Neural progenitor cell (in vitro differentiated cells): ENCODE measurements at regions not wholly inside any gene's neighbourhood (a gene's known extent, or its start where the extent isn't known, plus 50 kb on each side); places are given as distances from the start of the nearest gene placed in this dataset.

Experiments
- DNase-seq: peaks from one replicate; pipeline ENCODE4 v3.0.0-alpha.2; 2016; ENCODE audit warnings: low spot score
- H2AFZ ChIP-seq: fragments of 200-600 bp; sonication (generic); replicated peaks from 2 replicates; pipeline ENCODE4 v1.6.1; 2016; ENCODE audit warnings: antibody characterized with exemption
- H3F3A ChIP-seq: fragments of 200-600 bp; sonication (generic); 2 replicates; pipeline ENCODE4 v1.6.1; 2016; ENCODE audit warnings: antibody characterized with exemption, low read depth
- H3K27ac ChIP-seq: fragments of 200-600 bp; sonication (generic); 2 replicates; pipeline ENCODE4 v1.5.1; 2016; ENCODE audit warnings: mild to moderate bottlenecking
- H3K27me3 ChIP-seq: fragments of 200-600 bp; sonication (generic); 2 replicates; pipeline ENCODE4 v1.6.1; 2016; ENCODE audit warnings: mild to moderate bottlenecking, moderate library complexity
- H3K36me3 ChIP-seq: fragments of 200-600 bp; sonication (generic); 2 replicates; pipeline ENCODE4 v1.5.1; 2016
- H3K4me1 ChIP-seq: fragments of 200-600 bp; sonication (generic); 2 replicates; pipeline ENCODE4 v1.6.1; 2016; ENCODE audit warnings: mixed run types
- H3K4me2 ChIP-seq: fragments of 200-600 bp; sonication (generic); 2 replicates; pipeline ENCODE4 v1.6.1; 2016
- H3K4me3 ChIP-seq: fragments of 200-600 bp; sonication (generic); 2 replicates; pipeline ENCODE4 v1.5.1; 2016
- H3K79me2 ChIP-seq: fragments of 200-600 bp; sonication (generic); 2 replicates; pipeline ENCODE4 v1.6.1; 2016; ENCODE audit warnings: low read depth
- H3K9ac ChIP-seq: fragments of 200-600 bp; sonication (generic); 2 replicates; pipeline ENCODE4 v1.6.1; 2016
- H3K9me3 ChIP-seq: fragments of 200-600 bp; sonication (generic); 2 replicates; pipeline ENCODE4 v1.5.1; 2016; ENCODE audit warnings: low read depth
- H4K20me1 ChIP-seq: fragments of 200-600 bp; sonication (generic); 2 replicates; pipeline ENCODE4 v1.6.1; 2016; ENCODE audit warnings: low read depth
- H3K27ac Mint-ChIP-seq: 3 replicates; pipeline ENCODE4 v1.8.0; 2021; ENCODE audit warnings: mixed read lengths
- H3K27me3 Mint-ChIP-seq: 2 replicates; pipeline ENCODE4 v1.8.0; 2022; ENCODE audit warnings: low read depth, mild to moderate bottlenecking, inconsistent platforms, moderate library complexity, mixed read lengths; ENCODE audit not compliant: insufficient read depth
- H3K36me3 Mint-ChIP-seq: 3 replicates; pipeline ENCODE4 v1.8.0; 2021; ENCODE audit warnings: mixed read lengths
- H3K4me1 Mint-ChIP-seq: 3 replicates; pipeline ENCODE4 v1.8.0; 2021; ENCODE audit warnings: mixed read lengths
- H3K4me3 Mint-ChIP-seq: 3 replicates; pipeline ENCODE4 v1.8.0; 2021; ENCODE audit warnings: mild to moderate bottlenecking, moderate library complexity, mixed read lengths
- H3K9me3 Mint-ChIP-seq: 3 replicates; pipeline ENCODE4 v1.8.0; 2020; ENCODE audit warnings: mixed read lengths
- CTCF ChIP-seq: fragments of 200-600 bp; sonication (generic); IDR thresholded peaks from 2 replicates; pipeline ENCODE4 v1.5.1; 2017; ENCODE audit warnings: antibody characterized with exemption, mild to moderate bottlenecking
- EZH2 ChIP-seq: fragments of 200-600 bp; sonication (generic); IDR thresholded peaks from 2 replicates; pipeline ENCODE4 v1.6.1; 2017; ENCODE audit warnings: antibody characterized with exemption, mild to moderate bottlenecking, moderate library complexity
- EZH2phosphoT487 ChIP-seq: fragments of 200-600 bp; sonication (generic); IDR thresholded peaks from 2 replicates; pipeline ENCODE4 v1.6.1; 2017; ENCODE audit warnings: antibody characterized with exemption

GRCh38 chr2:121087117-121087516 is 197.9 kb downstream of the TFCP2L1 start:
- no peak overlapping the region for H3K9ac ChIP-seq
- no peaks in the 10 kb centered on the region for H3K9me3 ChIP-seq
- DNase-seq, result no peak
- no peaks in the 10 kb centered on the region for H3K79me2 ChIP-seq
- H2AFZ ChIP-seq, result no peak overlapping the region
- H3K36me3 ChIP-seq, result no peaks in the 10 kb centered on the region
- no peak overlapping the region for H3K4me3 Mint-ChIP-seq
- no peaks in the 10 kb centered on the region for H3K36me3 Mint-ChIP-seq
- H3K9me3 Mint-ChIP-seq, result peaks cover 2% of the 10 kb centered on the region
- no peak overlapping the region for H3K4me2 ChIP-seq
- no peak overlapping the region for H3K4me3 ChIP-seq
- no peak for TF ChIP-seq CTCF
- TF ChIP-seq EZH2, result no peak
- no peak for TF ChIP-seq EZH2phosphoT487
- H3K4me1 ChIP-seq, result no peaks in the 10 kb centered on the region
- H4K20me1 ChIP-seq, result no peaks in the 10 kb centered on the region
- peaks cover 2% of the 10 kb centered on the region for H3K4me1 Mint-ChIP-seq
- H3K27me3 Mint-ChIP-seq, result peaks cover 9% of the 10 kb centered on the region
- H3F3A ChIP-seq, result no peaks in the 10 kb centered on the region
- no peak overlapping the region for H3K27ac Mint-ChIP-seq
- no peak overlapping the region for H3K27ac ChIP-seq
- H3K27me3 ChIP-seq, result no peaks in the 10 kb centered on the region

- no peaks in the 10 kb centered on the region for H4K20me1 ChIP-seq
- H3K79me2 ChIP-seq, result no peaks in the 10 kb centered on the region
- DNase-seq, result no peak
- Mint-ChIP-seq H3K4me1 (peaks cover 2% of the 10 kb centered on the region), H3K9me3 (peaks cover 2% of the 10 kb centered on the region), H3K4me3 (no peak overlapping the region), H3K27ac (no peak overlapping the region), H3K36me3 (no peaks in the 10 kb centered on the region), H3K27me3 (peaks cover 9% of the 10 kb centered on the region)
- H2AFZ ChIP-seq, result no peak overlapping the region
- H3K36me3 ChIP-seq, result no peaks in the 10 kb centered on the region
- H3K4me2 ChIP-seq, result no peak overlapping the region
- H3K9me3 ChIP-seq, result no peaks in the 10 kb centered on the region
- H3K27me3 ChIP-seq, result no peaks in the 10 kb centered on the region
- H3F3A ChIP-seq, result no peaks in the 10 kb centered on the region
- TF ChIP-seq EZH2, result no peak
- no peak for TF ChIP-seq CTCF
- no peak for TF ChIP-seq EZH2phosphoT487
- no peak overlapping the region for H3K4me3 ChIP-seq
- no peak overlapping the region for H3K27ac ChIP-seq
- H3K9ac ChIP-seq, result no peak overlapping the region
- no peaks in the 10 kb centered on the region for H3K4me1 ChIP-seq
These were observed 196.5 kb downstream of the TFCP2L1 start for GRCh38 chr2:121088251-121089165.

GRCh38 chr2:121089166-121089510 is 195.9 kb downstream of the TFCP2L1 start:
- Histone ChIP-seq H4K20me1 (no peaks in the 10 kb centered on the region), H3K27me3 (no peaks in the 10 kb centered on the region), H3K9ac (no peak overlapping the region), H3K4me2 (no peak overlapping the region), H3K9me3 (no peaks in the 10 kb centered on the region), H3F3A (no peaks in the 10 kb centered on the region), H2AFZ (no peak overlapping the region), H3K27ac (no peak overlapping the region), H3K4me1 (no peaks in the 10 kb centered on the region), H3K36me3 (no peaks in the 10 kb centered on the region), H3K79me2 (no peaks in the 10 kb centered on the region), H3K4me3 (no peak overlapping the region)
- peaks cover 2% of the 10 kb centered on the region for H3K9me3 Mint-ChIP-seq
- peaks cover 2% of the 10 kb centered on the region for H3K4me1 Mint-ChIP-seq
- no peak for TF ChIP-seq EZH2phosphoT487
- TF ChIP-seq EZH2, result no peak
- TF ChIP-seq CTCF, result no peak
- peaks cover 9% of the 10 kb centered on the region for H3K27me3 Mint-ChIP-seq
- H3K4me3 Mint-ChIP-seq, result no peak overlapping the region
- no peak overlapping the region for H3K27ac Mint-ChIP-seq
- no peak for DNase-seq
- H3K36me3 Mint-ChIP-seq, result no peaks in the 10 kb centered on the region
